Inflammatory macrophage treated with lipopolysaccharide for 4 hours (primary cell): ENCODE measurements at regions not wholly inside any gene's neighbourhood (a gene's known extent, or its start where the extent isn't known, plus 50 kb on each side); places are given as distances from the start of the nearest gene placed in this dataset.
"Not testable (repeated sequence)": the region's sequence is repeated elsewhere in the genome, so short reads cannot be mapped to it uniquely, and the experiment has no call there.

Experiments used
- DNase-seq: peaks from one replicate; pipeline ENCODE4 v3.0.0-alpha.2; 2020

GRCh38 chr5:12626556-12626955 is 722.3 kb upstream of the CTNND2 start:
- DNase-seq: no peak

GRCh38 chr5:12625667-12626263 is 721.5 kb upstream of the CTNND2 start:
- DNase-seq: no peak

DNA sequence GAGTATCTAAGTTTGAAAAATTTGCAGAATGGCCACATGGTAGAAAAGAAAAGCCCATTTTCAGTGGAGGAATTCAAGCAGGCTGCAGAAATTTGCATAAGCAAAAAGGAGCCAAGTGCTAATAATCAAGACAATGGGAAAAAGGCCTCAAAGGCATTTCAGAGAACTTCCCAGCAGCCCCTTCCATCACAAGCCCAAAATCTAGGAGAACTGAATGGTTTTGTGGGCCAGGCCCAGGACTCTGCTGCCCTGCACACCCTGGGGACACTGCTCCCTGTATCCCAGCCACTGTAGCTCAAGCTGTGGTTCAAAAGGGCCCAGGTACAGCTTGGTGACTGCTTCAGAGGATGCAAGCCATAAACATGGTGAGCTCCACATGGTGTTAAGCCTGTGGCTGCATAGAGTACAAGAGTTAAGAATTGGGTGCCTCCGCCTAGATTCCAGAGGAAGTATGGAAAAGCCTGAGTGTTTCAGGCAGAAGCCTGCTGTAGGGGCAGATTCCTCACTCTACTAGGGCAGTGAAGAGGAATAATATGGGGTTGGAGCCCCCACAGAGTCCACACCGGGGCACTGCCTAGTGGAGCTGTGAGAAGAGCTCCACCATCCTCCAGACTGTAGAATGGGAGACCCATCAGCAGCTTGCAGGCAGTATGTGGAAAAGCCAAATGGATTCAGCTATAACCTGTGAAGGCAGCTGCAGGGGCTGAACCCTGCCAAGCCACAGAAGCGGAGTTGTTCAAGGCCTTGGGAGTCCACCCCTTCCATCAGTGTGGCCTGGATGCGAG is 720.7 kb upstream of the CTNND2 start:
- DNase-seq: no peak

- no peak for DNase-seq
Measured at GRCh38 chr5:12623408-12623807, 719.2 kb upstream of the CTNND2 start.

- DNase-seq: no peak
Measured at GRCh38 chr5:12616093-12616492, 711.8 kb upstream of the CTNND2 start.

- no peak for DNase-seq
Measured at GRCh38 chr5:12615141-12615820, 711.0 kb upstream of the CTNND2 start.

GRCh38 chr5:12614608-12615007 is 710.4 kb upstream of the CTNND2 start:
- DNase-seq: no peak

GRCh38 chr5:12611132-12611531 is 706.9 kb upstream of the CTNND2 start:
- DNase-seq: no peak

DNA sequence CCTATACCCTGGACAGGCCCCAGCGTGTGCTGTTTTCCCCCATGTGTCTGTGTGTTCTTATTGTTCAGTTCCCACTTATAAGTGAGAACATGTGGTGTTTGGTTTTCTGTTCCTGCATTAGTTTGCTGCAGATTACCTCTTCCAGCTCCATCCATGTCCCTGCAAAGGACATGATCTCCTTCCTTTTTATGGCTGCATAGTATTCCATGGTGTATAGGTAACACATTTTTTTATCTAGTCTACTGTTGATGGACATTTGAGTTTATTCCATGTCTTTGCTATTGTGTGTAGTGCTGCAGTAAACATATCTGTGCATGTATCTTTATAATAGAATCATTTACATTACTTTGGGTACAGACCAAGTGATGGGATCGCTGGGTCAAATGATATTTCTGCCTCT is 703.6 kb upstream of the CTNND2 start:
- not testable (repeated sequence) for DNase-seq

GRCh38 chr5:12592228-12592627 is 688.0 kb upstream of the CTNND2 start:
- no peak for DNase-seq

GRCh38 chr5:12586406-12586805 is 682.2 kb upstream of the CTNND2 start:
- no peak for DNase-seq

GRCh38 chr5:12578803-12579202 is 674.6 kb upstream of the CTNND2 start:
- DNase-seq: not testable (repeated sequence)

- DNase-seq: not testable (repeated sequence)
Measured at GRCh38 chr5:12576953-12577352, 672.7 kb upstream of the CTNND2 start.

DNA sequence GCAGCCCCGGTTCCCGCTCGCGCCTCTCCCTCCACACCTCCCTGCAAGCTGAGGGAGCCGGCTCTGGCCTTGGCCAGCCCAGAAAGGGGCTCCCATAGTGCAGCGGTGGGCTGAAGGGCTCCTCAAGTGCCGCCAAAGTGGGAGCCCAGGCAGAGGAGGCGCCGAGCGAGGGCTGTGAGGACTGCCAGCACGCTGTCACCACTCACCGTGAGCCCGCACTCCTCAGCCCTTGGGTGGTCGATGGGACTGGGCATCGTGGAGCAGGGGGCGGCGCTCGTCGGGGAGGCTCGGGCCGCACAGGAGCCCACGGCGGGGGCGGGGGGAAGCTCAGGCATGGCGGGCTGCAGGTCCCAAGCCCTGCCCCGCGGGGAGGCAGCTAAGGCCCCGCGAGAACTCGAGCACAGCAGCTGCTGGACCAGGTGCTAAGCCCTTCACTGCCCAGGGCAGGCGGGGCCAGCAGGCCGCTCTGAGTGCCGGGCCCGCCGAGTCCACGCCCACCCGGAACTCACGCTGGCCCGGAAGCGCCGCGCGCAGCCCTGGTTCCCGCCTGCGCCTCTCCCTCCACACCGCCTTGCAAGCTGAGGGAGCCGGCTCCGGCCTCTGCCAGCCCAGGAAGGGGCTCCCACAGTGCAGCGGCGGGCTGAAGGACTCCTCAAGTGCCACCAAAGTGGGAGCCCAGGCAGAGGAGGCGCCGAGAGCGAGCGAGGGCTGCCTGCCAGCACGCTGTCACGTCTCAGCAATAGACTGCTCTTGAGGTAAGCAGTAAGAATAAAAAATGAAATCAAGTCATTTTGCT is 670.2 kb upstream of the CTNND2 start:
- not testable (repeated sequence) for DNase-seq

GRCh38 chr5:12573916-12574297 is 669.7 kb upstream of the CTNND2 start:
- not testable (repeated sequence) for DNase-seq

DNA sequence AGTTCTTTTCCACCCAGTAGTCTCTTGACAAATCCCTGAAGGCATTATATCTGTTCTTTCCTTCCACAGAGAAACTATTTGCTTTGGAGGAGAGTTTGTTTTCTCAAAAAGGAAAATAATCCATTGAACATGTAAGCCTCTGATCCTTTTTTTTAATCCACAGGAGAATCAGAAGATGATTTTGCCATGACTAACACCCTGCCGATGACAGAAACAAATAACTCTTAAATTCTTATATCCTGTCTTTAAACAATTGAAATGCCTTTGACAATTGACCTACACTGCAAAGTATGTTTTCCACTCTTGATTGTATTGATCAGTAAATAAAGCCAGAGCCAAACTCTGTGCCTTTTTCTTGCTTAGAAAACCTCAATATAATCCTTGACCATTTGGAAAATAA is 666.4 kb upstream of the CTNND2 start:
- DNase-seq: no peak

- no peak for DNase-seq
Measured at GRCh38 chr5:12566441-12566840, 662.2 kb upstream of the CTNND2 start.

DNA sequence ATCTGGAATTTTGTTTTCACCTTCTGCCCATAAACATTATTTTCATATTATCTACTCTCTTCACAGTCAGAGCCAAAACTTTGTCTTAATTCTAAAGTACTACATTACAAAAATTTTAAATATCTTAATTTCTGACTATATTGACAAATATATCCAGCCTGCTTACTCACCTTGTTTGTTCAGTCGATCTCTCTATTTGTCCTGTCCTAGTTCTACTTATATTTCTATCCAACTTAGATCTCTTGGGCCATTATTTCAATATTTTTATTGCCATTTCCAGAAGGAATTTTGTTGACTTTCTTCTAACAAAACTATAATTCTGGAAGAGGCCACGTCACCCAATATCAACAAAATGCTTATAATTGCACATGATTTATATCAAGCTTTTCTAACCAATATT is 652.8 kb upstream of the CTNND2 start:
- DNase-seq: no peak

- no peak for DNase-seq
Measured at GRCh38 chr5:12526113-12526512, 621.9 kb upstream of the CTNND2 start.

- DNase-seq: no peak
Measured at GRCh38 chr5:12522116-12522515, 617.9 kb upstream of the CTNND2 start.

DNA sequence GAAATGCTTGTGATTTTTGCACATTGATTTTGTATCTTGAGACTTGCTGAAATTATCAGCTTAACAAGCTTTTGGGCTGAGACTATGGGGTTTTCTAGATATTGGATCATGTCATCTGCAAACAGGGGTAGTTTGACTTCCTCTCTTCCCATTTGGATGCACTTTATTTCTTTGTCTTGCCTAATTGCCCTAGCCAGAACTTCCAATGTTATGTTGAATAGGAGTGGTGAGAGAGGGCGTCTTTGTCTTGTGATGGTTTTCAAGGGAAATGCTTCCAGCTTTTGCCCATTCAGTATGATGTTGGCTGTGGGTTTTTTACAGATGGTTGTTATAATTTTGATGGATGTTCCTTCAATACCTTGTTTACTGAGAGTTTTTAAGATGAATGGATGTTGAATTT is 600.7 kb upstream of the CTNND2 start:
- not testable (repeated sequence) for DNase-seq

DNA sequence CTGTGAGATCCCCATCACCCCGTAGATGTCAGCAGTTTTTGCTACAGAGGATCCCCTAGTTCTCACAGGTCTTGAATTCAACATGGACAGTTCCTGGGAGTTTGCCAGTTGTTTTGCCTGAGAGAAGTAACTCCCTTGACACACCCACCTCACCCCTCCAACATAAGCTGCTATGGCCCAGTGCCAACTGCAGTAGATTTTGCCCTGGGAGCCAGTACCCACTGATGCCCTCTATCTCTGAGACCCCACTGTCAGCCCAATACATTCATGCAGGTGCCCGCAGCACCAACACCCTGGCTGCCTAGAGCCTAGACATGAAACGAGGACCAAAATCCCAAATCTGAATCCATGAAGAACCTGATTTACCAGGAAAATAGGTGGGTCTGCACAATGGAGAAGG is 583.9 kb upstream of the CTNND2 start:
- DNase-seq: no peak

GRCh38 chr5:12480487-12480886 is 576.2 kb upstream of the CTNND2 start:
- DNase-seq: no peak
